ENCODE measurements at regions not wholly inside any gene's neighbourhood (a gene's known extent, or its start where the extent isn't known, plus 50 kb on each side); places are given as distances from the start of the nearest gene placed in this dataset.

- no peaks in the 10 kb centered on the region for H3K27me3 ChIP-seq
- DNase-seq, result no peak
- no peaks in the 10 kb centered on the region for H3K9me3 ChIP-seq
- in situ Hi-C loops (cut with MboI; ENCODE audit: low pct_ligation_motif_present in 1 of 4, low pct_unique_long_range_greater_than_20kb in 1 of 4, low sequenced_read_pairs in 3 of 4) (no loop called here), intact Hi-C loops (cut with DNase I; ENCODE audit: low total_unique reads) (no loop called here)
- H3K4me1 ChIP-seq, result no peaks in the 10 kb centered on the region
- TF ChIP-seq POLR2A (IDR thresholded peaks at IDR 0.05), result no peak
- TF ChIP-seq EP300 (IDR thresholded peaks at IDR 0.05; ENCODE audit: low read depth), result no peak
- TF ChIP-seq, protein P1, sequence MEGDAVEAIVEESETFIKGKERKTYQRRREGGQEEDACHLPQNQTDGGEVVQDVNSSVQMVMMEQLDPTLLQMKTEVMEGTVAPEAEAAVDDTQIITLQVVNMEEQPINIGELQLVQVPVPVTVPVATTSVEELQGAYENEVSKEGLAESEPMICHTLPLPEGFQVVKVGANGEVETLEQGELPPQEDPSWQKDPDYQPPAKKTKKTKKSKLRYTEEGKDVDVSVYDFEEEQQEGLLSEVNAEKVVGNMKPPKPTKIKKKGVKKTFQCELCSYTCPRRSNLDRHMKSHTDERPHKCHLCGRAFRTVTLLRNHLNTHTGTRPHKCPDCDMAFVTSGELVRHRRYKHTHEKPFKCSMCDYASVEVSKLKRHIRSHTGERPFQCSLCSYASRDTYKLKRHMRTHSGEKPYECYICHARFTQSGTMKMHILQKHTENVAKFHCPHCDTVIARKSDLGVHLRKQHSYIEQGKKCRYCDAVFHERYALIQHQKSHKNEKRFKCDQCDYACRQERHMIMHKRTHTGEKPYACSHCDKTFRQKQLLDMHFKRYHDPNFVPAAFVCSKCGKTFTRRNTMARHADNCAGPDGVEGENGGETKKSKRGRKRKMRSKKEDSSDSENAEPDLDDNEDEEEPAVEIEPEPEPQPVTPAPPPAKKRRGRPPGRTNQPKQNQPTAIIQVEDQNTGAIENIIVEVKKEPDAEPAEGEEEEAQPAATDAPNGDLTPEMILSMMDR (IDR thresholded peaks at IDR 0.05), result no peak
- no peak for TF ChIP-seq POLR2AphosphoS5 (IDR thresholded peaks at IDR 0.05)
- H3K36me3 ChIP-seq, result no peaks in the 10 kb centered on the region
- no peak overlapping the region for H3K27ac ChIP-seq
- WGBS, 2 donors (ENCODE audit: low coverage in 1 of 2), result 70 to 83% methylated on average over 1 to 2 of the region's 2 CpGs
- no peak overlapping the region for H3K4me3 ChIP-seq
Measured at GRCh38 chrX:120819126-120819525, 56.5 kb downstream of the CT47B1 start.

GRCh38 chrX:120813982-120814381 lies 61.7 kb downstream of the CT47B1 start:
- TF ChIP-seq POLR2AphosphoS5 (IDR thresholded peaks at IDR 0.05) (no peak), EP300 (IDR thresholded peaks at IDR 0.05; ENCODE audit: low read depth) (no peak), POLR2A (IDR thresholded peaks at IDR 0.05) (no peak)
- TF ChIP-seq, protein P1 (IDR thresholded peaks at IDR 0.05), result no peak
- Histone ChIP-seq H3K36me3 (no peaks in the 10 kb centered on the region), H3K9me3 (no peaks in the 10 kb centered on the region), H3K4me3 (no peak overlapping the region), H3K27me3 (no peaks in the 10 kb centered on the region), H3K27ac (no peak overlapping the region), H3K4me1 (no peaks in the 10 kb centered on the region)
- intact Hi-C loops (cut with DNase I; ENCODE audit: low total_unique reads), result no loop called here
- no peak for DNase-seq
- in situ Hi-C loops (cut with MboI; ENCODE audit: low pct_ligation_motif_present in 1 of 4, low pct_unique_long_range_greater_than_20kb in 1 of 4, low sequenced_read_pairs in 3 of 4), result no loop called here
- 37 to 41% methylated on average over 4 to 5 of the region's 5 CpGs for WGBS, 2 donors (ENCODE audit: low coverage in 1 of 2)

DNA sequence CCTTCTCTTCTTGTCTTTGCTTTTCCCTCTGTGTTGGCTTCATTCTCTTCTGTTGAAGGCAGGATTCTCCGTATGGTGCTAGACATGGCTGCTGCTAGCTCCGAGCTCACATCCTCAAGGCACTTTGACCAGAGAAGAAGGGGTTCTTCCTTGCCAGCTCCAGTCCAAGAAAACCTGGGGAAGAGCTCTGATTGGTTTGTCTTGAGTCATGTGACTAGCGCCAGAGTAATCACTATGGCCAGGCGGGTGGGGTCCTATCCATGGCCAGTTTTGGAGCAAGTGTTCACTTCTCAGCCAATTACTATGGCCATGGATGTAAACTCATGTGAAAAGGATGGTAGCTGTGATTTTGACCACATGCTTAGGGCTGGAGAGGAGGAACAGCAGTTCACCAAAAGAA lies 74.2 kb downstream of the CT47B1 start:
- in situ Hi-C loops (cut with MboI; ENCODE audit: low pct_ligation_motif_present in 1 of 4, low pct_unique_long_range_greater_than_20kb in 1 of 4, low sequenced_read_pairs in 3 of 4) (no loop called here), intact Hi-C loops (cut with DNase I; ENCODE audit: low total_unique reads) (no loop called here)
- no peak overlapping the region for H3K27ac ChIP-seq
- no peaks in the 10 kb centered on the region for H3K4me1 ChIP-seq
- TF ChIP-seq EP300 (IDR thresholded peaks at IDR 0.05; ENCODE audit: low read depth), result no peak
- TF ChIP-seq, protein P1 (IDR thresholded peaks at IDR 0.05), result no peak
- no peak for TF ChIP-seq POLR2AphosphoS5 (IDR thresholded peaks at IDR 0.05)
- TF ChIP-seq POLR2A (IDR thresholded peaks at IDR 0.05), result no peak
- no peak overlapping the region for H3K4me3 ChIP-seq
- H3K36me3 ChIP-seq, result no peaks in the 10 kb centered on the region
- H3K27me3 ChIP-seq, result no peaks in the 10 kb centered on the region
- DNase-seq, result no peak
- no peaks in the 10 kb centered on the region for H3K9me3 ChIP-seq
- WGBS, 2 donors (ENCODE audit: low coverage in 1 of 2), result 76% methylated on average over 4 of the region's 4 CpGs; no CpG with 5 or more reads in 1 of the 2 donors

- intact Hi-C loops (cut with DNase I; ENCODE audit: low total_unique reads) (no loop called here), in situ Hi-C loops (cut with MboI; ENCODE audit: low pct_ligation_motif_present in 1 of 4, low pct_unique_long_range_greater_than_20kb in 1 of 4, low sequenced_read_pairs in 3 of 4) (no loop called here)
- Histone ChIP-seq H3K27ac (no peak overlapping the region), H3K36me3 (no peaks in the 10 kb centered on the region), H3K4me1 (no peaks in the 10 kb centered on the region), H3K9me3 (no peaks in the 10 kb centered on the region), H3K27me3 (no peaks in the 10 kb centered on the region), H3K4me3 (no peak overlapping the region)
- TF ChIP-seq POLR2AphosphoS5 (IDR thresholded peaks at IDR 0.05) (no peak), EP300 (IDR thresholded peaks at IDR 0.05; ENCODE audit: low read depth) (no peak), POLR2A (IDR thresholded peaks at IDR 0.05) (no peak)
- TF ChIP-seq, protein P1 (IDR thresholded peaks at IDR 0.05), result no peak
- 0 to 32% methylated on average over 1 to 3 of the region's 3 CpGs for WGBS, 2 donors (ENCODE audit: low coverage in 1 of 2)
- no peak for DNase-seq
Measured at GRCh38 chrX:120797188-120797851, 78.3 kb downstream of the CT47B1 start.
